GM19099 (cell line): ENCODE measurements at regions not wholly inside any gene's neighbourhood (a gene's known extent, or its start where the extent isn't known, plus 50 kb on each side); places are given as distances from the start of the nearest gene placed in this dataset.

Experiments
- POLR2A ChIP-seq: IDR thresholded peaks from 3 replicates; pipeline ENCODE4 v1.6.1; 2011; ENCODE audit warnings: low read depth; ENCODE audit not compliant: insufficient read length; ENCODE audit errors: extremely low read depth

DNA sequence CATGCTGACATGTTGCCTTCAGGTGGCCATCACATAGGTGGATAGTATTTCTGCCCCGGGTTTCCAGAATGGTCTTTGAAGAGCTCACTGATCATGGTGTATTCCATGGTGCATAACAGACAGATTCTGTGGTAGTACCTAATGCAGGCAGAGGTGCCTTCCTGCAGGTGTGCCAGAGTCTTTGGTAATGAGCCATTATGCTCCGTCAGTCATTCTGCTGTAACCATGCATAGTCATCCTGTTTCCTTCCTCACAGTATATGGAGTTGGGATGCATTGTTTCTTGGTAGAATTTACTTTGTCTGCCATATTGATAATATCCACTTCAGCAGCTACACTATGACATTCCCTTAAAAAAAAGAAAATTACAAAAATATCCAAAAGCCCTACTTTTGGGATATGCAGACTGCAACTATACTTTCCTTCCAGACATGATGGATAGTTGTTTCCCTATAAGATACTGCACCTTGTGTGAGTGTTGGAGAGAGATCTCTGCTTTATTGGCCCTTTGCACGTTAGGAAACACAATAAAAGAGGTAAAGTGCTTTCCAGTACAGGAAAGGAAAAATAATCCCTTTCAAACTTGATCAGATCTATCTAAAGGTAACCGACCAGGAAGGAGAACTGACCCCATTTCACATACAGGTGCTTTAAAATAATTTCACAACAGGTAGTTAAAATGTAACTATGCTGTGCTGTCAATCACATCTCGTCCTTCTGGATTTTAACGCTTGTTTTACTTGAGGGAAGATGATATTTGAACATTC, 537.5 kb upstream of the WWC1 start:
- TF ChIP-seq POLR2A: no peak

DNA sequence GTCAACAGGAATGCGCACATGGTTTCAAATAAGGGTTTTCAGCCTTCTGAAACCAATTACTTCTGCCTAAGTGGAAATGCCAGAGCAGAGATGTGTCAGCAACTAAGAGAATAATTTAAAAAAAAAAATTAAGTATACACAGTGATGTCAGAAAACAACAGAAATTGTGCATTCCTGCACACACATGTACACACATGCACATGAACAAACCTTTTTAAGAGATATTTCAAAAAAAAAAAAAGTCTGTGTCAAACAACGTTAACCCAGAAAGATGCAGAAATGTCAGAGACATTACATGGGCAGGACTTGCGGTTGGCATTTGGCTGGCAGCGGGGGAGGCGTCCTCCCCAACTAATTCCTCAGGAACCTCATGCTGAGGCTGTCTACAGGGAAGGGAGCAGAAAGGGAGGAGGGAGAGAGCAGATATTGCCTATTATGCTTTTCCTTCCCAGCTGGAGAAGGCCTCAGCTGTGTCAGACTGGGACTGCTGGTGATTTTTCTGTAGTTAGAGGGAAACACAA, 536.9 kb upstream of the WWC1 start:
- TF ChIP-seq POLR2A: no peak

GRCh38 chr5:167755420-167755819, 536.0 kb upstream of the WWC1 start:
- no peak for TF ChIP-seq POLR2A

DNA sequence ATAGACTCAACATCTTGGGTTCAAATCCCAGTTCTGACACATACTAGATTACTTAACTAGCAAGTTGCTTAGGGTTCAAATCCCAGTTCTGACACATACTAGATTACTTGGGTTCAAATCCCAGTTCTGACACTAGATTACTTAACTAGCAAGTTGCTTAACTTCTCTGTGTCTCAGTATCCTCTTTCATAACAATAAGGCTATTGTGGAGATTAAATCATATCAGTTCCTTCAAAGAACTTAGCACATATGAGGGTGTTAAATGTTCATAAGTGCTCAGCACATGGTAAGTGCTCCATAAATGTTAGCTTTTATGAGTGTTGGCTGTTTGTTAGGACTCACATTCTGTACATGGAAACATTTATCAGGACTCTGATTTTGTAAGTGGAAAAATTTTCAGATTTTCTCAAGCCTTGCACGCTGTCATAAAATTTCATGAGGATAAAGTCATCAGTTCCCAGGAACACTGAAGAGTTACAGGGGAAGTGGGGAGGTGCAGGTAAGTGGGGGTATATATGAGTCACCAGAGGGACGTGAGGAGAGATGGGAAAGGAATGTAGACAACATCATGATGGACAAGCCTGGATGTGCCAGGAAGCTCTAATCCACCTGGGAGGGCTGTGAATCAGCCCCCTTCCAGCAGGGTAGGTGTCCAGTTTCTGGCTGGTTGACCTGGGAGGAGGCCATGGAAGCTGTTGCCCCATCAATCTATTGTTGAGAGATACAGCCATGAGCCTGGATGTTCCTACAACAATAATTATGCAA, 532.2 kb upstream of the WWC1 start:
- TF ChIP-seq POLR2A: no peak

GRCh38 chr5:167763772-167764171, 527.7 kb upstream of the WWC1 start:
- TF ChIP-seq POLR2A: no peak

GRCh38 chr5:167764641-167765289, 526.7 kb upstream of the WWC1 start:
- TF ChIP-seq POLR2A: no peak

DNA sequence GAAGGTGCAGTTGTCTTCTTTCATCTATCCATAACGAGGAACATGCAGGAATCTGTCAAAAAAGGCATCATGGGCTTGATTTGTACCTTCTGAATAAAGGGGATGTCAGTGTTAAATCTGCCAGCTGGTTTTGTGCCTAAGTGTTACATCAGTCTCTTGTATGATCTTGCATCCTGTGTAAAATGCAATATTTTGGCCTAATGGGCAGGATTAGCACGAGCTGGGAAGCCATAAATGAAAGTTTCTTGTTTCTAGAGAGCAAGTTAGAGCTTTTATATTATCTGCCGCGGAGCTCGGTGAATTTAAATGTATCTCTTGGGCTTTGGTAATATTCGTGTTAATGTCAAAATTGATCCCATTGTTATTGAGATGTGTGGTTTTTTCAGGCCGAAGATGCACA, 526.1 kb upstream of the WWC1 start:
- TF ChIP-seq POLR2A: no peak

GRCh38 chr5:167766957-167767356, 524.5 kb upstream of the WWC1 start:
- no peak for TF ChIP-seq POLR2A

DNA sequence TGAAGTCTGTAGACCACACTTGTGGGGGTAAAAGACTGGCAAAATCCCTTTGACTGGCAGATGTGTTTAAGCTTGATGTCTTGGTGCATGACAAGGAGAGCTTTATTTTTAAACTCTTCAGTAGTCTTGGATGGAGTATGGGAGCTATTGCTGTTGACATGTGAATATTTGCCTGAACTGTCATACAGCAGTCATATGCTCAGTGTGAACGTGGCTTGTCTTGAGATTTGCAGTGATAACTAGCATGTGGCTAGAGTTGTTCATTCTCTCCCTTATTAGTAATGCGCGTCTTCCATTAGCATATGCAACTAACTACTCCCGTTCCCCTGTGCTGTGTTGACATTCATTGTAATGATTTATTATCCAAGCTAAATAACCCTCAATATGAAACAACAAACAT, 523.6 kb upstream of the WWC1 start:
- TF ChIP-seq POLR2A: no peak

DNA sequence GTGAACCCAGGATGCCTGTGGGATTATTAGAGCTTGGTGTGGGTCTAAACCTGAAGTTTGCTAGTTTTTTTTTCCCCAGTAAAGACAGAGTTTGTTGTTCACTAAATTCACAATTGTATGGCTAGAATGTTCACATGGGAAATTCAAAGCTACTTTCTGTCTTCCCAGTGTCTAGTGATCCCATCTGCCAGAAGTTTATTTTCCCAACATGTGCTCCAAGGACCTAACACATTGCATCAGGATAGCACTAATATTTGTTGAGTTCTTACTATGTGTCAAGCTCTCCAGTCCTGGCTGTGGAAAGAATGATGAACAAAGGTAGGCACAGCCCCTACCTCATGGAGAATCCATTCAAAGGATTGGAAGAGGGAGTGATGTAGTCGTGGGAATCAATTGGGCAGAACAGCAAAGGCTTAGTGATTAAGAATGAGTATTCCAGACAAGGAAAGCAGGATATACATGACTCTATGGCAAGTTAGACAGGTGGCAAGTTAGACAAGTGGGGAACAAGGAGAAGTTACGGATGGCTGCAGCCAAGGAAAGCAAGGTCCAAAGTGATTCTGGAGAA, 521.5 kb upstream of the WWC1 start:
- TF ChIP-seq POLR2A: no peak

GRCh38 chr5:167770461-167770860, 521.0 kb upstream of the WWC1 start:
- TF ChIP-seq POLR2A: no peak

GRCh38 chr5:167771571-167771970, 519.9 kb upstream of the WWC1 start:
- TF ChIP-seq POLR2A: no peak

DNA sequence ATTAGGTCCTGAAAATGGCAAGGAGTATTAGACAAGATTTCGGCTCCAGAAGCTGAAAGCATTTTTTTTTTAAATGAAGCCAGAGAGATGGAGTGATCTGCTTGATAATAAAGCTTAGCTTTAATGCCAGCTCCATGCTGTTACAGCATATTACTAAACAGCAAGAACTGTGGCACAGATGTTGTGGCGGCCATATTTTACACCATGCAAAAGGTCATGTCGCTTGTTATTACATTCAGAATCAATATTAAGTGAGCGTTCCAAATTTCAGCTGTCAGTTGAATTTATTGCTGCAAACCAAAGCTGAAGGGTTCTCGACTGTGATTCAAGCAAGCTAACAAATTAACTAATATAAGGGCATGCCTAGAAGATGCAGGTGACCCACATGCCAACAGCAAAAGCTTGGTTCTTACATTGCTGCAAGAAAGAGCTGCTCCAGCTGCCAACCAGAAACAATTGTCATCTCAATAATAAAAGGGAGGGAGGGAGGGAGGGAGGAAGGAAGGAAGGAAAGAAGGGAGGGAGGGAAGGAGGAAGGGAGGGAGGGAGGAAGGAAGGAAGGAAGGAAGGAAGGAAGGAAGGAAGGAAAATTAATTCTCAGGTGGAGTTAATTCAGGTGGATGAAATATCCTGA, 517.7 kb upstream of the WWC1 start:
- TF ChIP-seq POLR2A: no peak

DNA sequence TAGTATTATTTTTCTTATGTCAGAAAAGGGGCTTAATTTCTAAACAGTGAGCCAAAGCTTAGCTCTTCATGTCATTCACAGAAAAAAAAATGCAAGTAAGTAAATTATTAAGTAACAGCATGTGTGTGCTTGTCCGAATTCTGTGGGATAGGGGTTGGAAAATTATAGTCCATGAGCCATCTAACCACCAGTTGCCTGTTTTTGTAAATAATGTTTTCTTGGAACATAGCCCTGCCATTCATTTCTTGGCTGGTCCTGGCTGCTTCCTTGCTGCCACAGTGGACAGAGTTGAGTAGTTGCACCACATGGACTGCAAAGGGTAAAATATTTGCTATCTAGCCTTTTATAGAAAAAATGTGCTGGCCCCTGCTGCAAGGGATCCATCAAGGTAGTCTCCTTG, 513.7 kb upstream of the WWC1 start:
- TF ChIP-seq POLR2A: no peak

DNA sequence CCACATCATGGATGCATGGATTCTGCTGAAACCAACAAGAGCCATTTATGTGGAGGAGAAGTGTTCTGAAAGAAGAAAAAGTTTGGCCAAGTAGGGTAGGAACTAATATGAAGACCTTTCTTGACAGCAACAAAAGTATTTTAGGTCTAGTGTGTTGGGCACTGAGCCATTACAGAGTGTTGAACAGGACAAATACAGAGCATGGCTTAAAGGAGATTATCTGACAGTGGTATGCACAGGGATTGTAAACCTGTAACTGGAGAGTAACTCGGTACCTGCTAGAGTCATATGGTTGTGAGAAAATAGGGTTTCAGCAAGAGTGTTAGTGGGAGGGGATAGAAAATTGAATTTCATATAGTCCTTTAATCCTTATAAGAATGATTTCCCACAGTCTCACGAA, 513.2 kb upstream of the WWC1 start:
- TF ChIP-seq POLR2A: no peak

GRCh38 chr5:167779644-167780043, 511.8 kb upstream of the WWC1 start:
- TF ChIP-seq POLR2A: no peak

GRCh38 chr5:167780177-167780576, 511.3 kb upstream of the WWC1 start:
- no peak for TF ChIP-seq POLR2A
